ENCODE measurements at regions not wholly inside any gene's neighbourhood (a gene's known extent, or its start where the extent isn't known, plus 50 kb on each side); places are given as distances from the start of the nearest gene placed in this dataset.
A peak's percentile ranks its signal among the peaks of the same experiment; 100 is the strongest.
"Not testable (repeated sequence)": the region's sequence is repeated elsewhere in the genome, so short reads cannot be mapped to it uniquely, and the experiment has no call there.

- no peak for DNase-seq
- no peak for TF ChIP-seq GATA1 (IDR thresholded peaks at IDR 0.05; ENCODE audit: low read depth, low read length)
- TF ChIP-seq POLR2A (IDR thresholded peaks at IDR 0.05; ENCODE audit: low read length): no peak
Measured at GRCh38 chr4:84286048-84286447, 213.0 kb downstream of the NKX6-1 start.

GRCh38 chr4:84279678-84280077 is 219.4 kb downstream of the NKX6-1 start:
- TF ChIP-seq POLR2A (IDR thresholded peaks at IDR 0.05; ENCODE audit: low read length) (no peak), GATA1 (IDR thresholded peaks at IDR 0.05; ENCODE audit: low read depth, low read length) (no peak)
- DNase-seq: no peak

- DNase-seq: no peak
- no peak for TF ChIP-seq GATA1 (IDR thresholded peaks at IDR 0.05; ENCODE audit: low read depth, low read length)
- no peak for TF ChIP-seq POLR2A (IDR thresholded peaks at IDR 0.05; ENCODE audit: low read length)
Measured at GRCh38 chr4:84277923-84278322, 221.2 kb downstream of the NKX6-1 start.

DNA sequence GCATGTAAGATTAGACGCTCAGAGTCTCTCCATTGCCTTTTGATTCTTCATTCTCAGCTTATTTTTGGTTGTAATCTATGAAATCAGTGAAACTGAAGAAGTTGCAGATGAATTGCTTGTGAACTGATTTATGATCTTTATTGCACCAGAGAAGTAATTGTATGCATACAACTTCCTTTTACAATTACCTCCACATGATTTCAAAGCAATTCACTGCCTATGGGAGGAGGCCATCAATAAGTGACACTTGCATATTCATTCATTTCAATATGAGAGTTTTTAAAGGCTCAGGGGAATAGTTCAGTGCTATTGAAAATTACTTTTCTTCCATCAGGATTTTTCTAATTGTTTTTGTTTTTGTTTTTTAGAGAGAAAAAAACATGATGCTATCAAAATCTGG is 222.3 kb downstream of the NKX6-1 start:
- TF ChIP-seq POLR2A (IDR thresholded peaks at IDR 0.05; ENCODE audit: low read length): no peak
- no peak for TF ChIP-seq GATA1 (IDR thresholded peaks at IDR 0.05; ENCODE audit: low read depth, low read length)
- no peak for DNase-seq

DNA sequence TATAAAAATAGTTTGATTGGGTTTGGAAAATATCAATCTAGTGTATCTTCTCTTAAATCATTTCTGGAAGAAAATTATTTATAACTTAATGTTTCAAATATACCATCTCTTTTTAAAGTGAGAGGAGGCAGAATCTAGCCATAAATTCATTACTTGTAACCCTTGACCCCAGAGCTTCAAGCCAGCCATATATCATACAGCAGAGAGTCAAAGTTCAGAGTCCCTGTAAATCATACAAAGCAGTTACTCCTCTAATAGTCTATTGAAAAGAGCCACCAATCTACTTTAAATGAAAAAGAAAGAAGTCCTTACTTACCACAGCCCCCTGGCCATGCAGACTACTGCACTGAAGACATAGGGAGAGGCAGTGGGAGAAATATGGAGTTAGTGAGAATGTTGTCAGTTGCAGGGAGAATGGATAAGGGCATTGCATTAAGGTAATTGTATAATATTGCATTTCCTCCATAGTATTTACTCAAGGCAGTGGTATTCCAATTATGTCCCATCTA is 229.5 kb downstream of the NKX6-1 start:
- DNase-seq: no peak
- TF ChIP-seq POLR2A (IDR thresholded peaks at IDR 0.05; ENCODE audit: low read length): no peak

DNA sequence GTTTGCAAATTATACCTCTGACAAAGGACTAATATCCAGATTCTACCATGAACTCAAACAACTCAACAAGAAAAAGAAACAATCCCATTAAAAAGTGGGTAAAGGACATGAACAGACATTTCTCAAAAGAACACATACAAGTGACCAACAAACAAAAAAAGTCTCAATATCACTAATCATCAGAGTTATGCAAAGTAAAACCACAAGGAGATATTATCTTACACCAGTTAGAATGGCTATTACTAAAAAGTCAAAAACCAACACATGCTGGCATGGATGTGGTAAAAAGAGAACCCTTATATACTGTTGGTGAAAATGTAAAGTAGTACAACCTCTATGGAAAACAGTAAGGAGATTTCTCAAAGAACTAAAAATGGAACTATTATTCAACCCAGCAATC is 234.4 kb downstream of the NKX6-1 start:
- no peak for DNase-seq
- TF ChIP-seq POLR2A (IDR thresholded peaks at IDR 0.05; ENCODE audit: low read length) (no peak), GATA1 (IDR thresholded peaks at IDR 0.05; ENCODE audit: low read depth, low read length) (no peak)

DNA sequence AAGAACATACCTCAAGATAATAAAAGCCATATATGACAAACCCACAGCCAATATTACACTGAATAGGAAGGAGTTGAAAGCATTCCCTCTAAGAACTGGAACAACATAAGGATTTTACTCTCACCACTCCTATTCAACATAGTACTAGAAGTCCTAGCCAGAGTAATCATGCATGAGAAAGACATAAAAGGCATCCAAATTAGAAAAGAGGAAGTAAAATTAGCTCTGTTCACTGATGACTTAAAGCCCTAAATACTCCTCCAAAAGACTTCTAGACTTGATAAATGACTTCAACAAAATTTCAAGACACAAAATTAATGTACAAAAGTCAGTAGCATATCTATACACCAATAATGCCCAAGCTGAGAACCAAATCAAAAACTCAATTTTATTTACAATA is 235.7 kb downstream of the NKX6-1 start:
- no peak for DNase-seq
- no peak for TF ChIP-seq GATA1 (IDR thresholded peaks at IDR 0.05; ENCODE audit: low read depth, low read length)
- TF ChIP-seq POLR2A (IDR thresholded peaks at IDR 0.05; ENCODE audit: low read length): no peak

DNA sequence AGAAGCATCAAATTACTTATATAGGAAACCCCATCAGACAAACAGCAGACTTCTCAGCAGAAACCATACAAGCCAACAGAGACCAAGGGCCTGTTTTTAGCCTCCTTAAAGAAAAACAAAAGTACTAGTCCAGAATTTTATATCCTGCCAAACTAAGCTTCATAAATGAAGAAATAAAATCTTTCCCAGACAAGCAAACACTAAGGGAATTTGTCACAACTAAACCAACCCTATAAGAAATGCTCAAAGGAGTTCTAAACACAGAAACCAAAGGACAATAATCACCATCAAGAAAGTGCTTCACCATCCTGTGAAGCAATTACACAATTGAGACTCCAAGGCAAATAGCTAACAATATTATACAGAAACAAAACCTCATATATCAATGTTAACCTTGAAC is 238.6 kb downstream of the NKX6-1 start:
- no peak for DNase-seq
- TF ChIP-seq GATA1 (IDR thresholded peaks at IDR 0.05; ENCODE audit: low read depth, low read length) (no peak), POLR2A (IDR thresholded peaks at IDR 0.05; ENCODE audit: low read length) (no peak)

GRCh38 chr4:84258905-84259830 is 239.9 kb downstream of the NKX6-1 start:
- TF ChIP-seq GATA1 (IDR thresholded peaks at IDR 0.05; ENCODE audit: low read depth, low read length) (no peak), POLR2A (IDR thresholded peaks at IDR 0.05; ENCODE audit: low read length) (no peak)
- DNase-seq: peak; percentile 4 to 32

- TF ChIP-seq POLR2A (IDR thresholded peaks at IDR 0.05; ENCODE audit: low read length): no peak
- no peak for TF ChIP-seq GATA1 (IDR thresholded peaks at IDR 0.05; ENCODE audit: low read depth, low read length)
- DNase-seq: no peak
Measured at GRCh38 chr4:84254537-84254936, 244.6 kb downstream of the NKX6-1 start.

- DNase-seq: no peak
- no peak for TF ChIP-seq GATA1 (IDR thresholded peaks at IDR 0.05; ENCODE audit: low read depth, low read length)
- no peak for TF ChIP-seq POLR2A (IDR thresholded peaks at IDR 0.05; ENCODE audit: low read length)
Measured at GRCh38 chr4:84249521-84249920, 249.6 kb downstream of the NKX6-1 start.

DNA sequence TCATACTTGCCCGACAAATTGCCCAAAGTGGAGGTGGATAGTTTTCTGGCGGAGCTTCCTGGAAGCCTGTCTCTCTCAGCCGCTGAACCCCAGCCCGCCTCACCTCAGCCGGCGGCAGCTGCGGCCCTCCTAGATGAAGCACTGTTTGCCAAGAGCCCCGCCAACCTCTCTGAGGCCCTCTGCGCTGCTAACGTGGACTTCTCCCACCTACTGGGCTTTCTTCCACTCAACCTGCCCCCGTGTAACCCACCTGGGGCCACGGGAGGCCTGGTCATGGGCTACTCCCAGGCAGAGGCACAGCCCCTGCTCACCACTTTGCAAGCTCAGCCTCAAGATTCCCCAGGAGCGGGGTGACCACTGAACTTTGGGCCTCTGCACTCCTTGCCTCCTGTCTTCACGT is 254.1 kb downstream of the NKX6-1 start:
- not testable (repeated sequence) for DNase-seq

DNA sequence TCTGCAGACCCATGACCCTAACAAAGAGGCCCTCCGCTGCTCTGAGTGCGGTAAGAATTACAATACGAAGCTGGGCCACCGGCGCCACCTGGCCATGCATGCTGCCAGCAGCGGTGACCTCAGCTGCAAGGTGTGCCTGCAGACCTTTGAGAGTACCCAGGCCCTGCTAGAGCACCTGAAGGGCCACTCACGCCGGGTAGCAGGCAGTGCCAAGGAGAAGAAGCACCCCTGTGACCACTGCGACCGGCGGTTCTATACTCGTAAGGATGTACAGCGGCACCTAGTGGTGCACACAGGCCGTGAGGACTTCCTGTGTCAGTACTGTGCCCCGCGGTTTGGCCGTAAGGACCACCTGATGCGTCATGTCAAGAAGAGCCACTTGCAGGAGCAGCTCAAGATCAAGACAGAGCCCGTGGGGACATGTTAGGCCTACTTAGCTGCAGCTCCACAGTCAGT is 254.7 kb downstream of the NKX6-1 start:
- DNase-seq: peak in 1 of 2 experiments; percentile 1

GRCh38 chr4:84243685-84244084 is 255.4 kb downstream of the NKX6-1 start:
- TF ChIP-seq GATA1 (IDR thresholded peaks at IDR 0.05; ENCODE audit: low read depth, low read length) (no peak), POLR2A (IDR thresholded peaks at IDR 0.05; ENCODE audit: low read length) (no peak)
- DNase-seq: no peak

DNA sequence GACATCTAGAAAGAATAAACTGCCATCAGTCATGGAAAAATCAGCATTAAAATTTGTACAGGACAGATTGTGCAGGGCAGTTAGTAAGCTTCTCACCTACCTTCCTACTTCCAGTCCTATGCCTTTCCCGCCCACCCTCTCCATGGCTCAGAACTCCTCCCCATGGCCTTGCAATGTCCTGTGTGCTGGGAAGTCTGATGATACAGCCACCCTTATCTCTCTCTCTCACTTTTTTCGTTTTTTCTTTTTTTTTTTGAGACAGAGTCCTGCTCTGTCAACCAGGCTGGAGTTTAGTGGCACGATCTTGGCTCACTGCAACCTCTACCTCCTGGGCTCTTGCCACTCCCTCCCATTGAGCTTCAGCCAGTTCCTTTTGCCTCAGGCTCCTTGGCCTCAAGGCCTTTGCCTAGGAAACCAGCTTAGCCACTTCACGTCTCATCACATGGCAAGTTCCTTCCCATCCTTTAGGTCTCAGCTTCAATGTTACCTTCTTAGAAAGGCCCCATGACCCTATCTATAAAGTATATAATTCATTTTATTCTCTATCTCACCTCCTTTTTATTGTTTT is 259.7 kb downstream of the NKX6-1 start:
- no peak for DNase-seq
- TF ChIP-seq GATA1 (IDR thresholded peaks at IDR 0.05; ENCODE audit: low read depth, low read length): no peak
- TF ChIP-seq POLR2A (IDR thresholded peaks at IDR 0.05; ENCODE audit: low read length): no peak
